ENCODE measurements at regions not wholly inside any gene's neighbourhood (a gene's known extent, or its start where the extent isn't known, plus 50 kb on each side); places are given as distances from the start of the nearest gene placed in this dataset.

GRCh38 chr21:41678016-41678923 is 88.6 kb downstream of the RIPK4 start:
- H3K9ac ChIP-seq (ENCODE audit: low read length) = no peak overlapping the region

GRCh38 chr21:41677671-41678015 is 89.2 kb downstream of the RIPK4 start:
- no peak overlapping the region for H3K27ac ChIP-seq (ENCODE audit: low read depth, low read length)
- no peak overlapping the region for H3K9ac ChIP-seq (ENCODE audit: low read length)
- H3K4me1 ChIP-seq (ENCODE audit: insufficient read depth, low read length) = peaks cover 11% of the 10 kb centered on the region
- H3K4me3 ChIP-seq (ENCODE audit: low read depth in 1 of 2, low read length in 2 of 2) = no peak overlapping the region
- no peaks in the 10 kb centered on the region for H3K36me3 ChIP-seq (ENCODE audit: insufficient read depth, low read length)
- no peaks in the 10 kb centered on the region for H3K27me3 ChIP-seq (ENCODE audit: control insufficient read depth in 1 of 2, insufficient read depth in 2 of 2, low read length in 2 of 2)
- no peaks in the 10 kb centered on the region for H3K9me3 ChIP-seq (ENCODE audit: low read length)

More at GRCh38 chr21:41678016-41678923, 88.6 kb downstream of the RIPK4 start:
- no peaks in the 10 kb centered on the region for H3K27me3 ChIP-seq (ENCODE audit: control insufficient read depth in 1 of 2, insufficient read depth in 2 of 2, low read length in 2 of 2)
- H3K4me1 ChIP-seq (ENCODE audit: insufficient read depth, low read length) = peaks cover 11% of the 10 kb centered on the region
- no peaks in the 10 kb centered on the region for H3K9me3 ChIP-seq (ENCODE audit: low read length)
- peak overlapping the region in 1 of 2 donors; percentile 4 for H3K4me3 ChIP-seq (ENCODE audit: low read depth in 1 of 2, low read length in 2 of 2)
- H3K27ac ChIP-seq (ENCODE audit: low read depth, low read length) = no peak overlapping the region
- no peaks in the 10 kb centered on the region for H3K36me3 ChIP-seq (ENCODE audit: insufficient read depth, low read length)

- no peaks in the 10 kb centered on the region for H3K27me3 ChIP-seq (ENCODE audit: control insufficient read depth in 1 of 2, insufficient read depth in 2 of 2, low read length in 2 of 2)
- no peaks in the 10 kb centered on the region for H3K36me3 ChIP-seq (ENCODE audit: insufficient read depth, low read length)
- H3K9me3 ChIP-seq (ENCODE audit: low read length) = no peaks in the 10 kb centered on the region
- H3K9ac ChIP-seq (ENCODE audit: low read length) = no peak overlapping the region
- no peak overlapping the region for H3K4me3 ChIP-seq (ENCODE audit: low read depth in 1 of 2, low read length in 2 of 2)
- H3K4me1 ChIP-seq (ENCODE audit: insufficient read depth, low read length) = peaks cover 11% of the 10 kb centered on the region
- no peak overlapping the region for H3K27ac ChIP-seq (ENCODE audit: low read depth, low read length)
Observed at GRCh38 chr21:41676198-41676597, 90.7 kb downstream of the RIPK4 start.

GRCh38 chr21:41675574-41675973 is 91.3 kb downstream of the RIPK4 start:
- H3K4me3 ChIP-seq (ENCODE audit: low read depth in 1 of 2, low read length in 2 of 2) = no peak overlapping the region
- no peaks in the 10 kb centered on the region for H3K36me3 ChIP-seq (ENCODE audit: insufficient read depth, low read length)
- H3K4me1 ChIP-seq (ENCODE audit: insufficient read depth, low read length) = peaks cover 11% of the 10 kb centered on the region
- no peaks in the 10 kb centered on the region for H3K27me3 ChIP-seq (ENCODE audit: control insufficient read depth in 1 of 2, insufficient read depth in 2 of 2, low read length in 2 of 2)
- no peak overlapping the region for H3K9ac ChIP-seq (ENCODE audit: low read length)
- no peaks in the 10 kb centered on the region for H3K9me3 ChIP-seq (ENCODE audit: low read length)
- no peak overlapping the region for H3K27ac ChIP-seq (ENCODE audit: low read depth, low read length)

GRCh38 chr21:41674402-41674801 is 92.5 kb downstream of the RIPK4 start:
- Histone ChIP-seq H3K4me1 (ENCODE audit: insufficient read depth, low read length) (peaks cover 11% of the 10 kb centered on the region), H3K9ac (ENCODE audit: low read length) (no peak overlapping the region), H3K27me3 (ENCODE audit: control insufficient read depth in 1 of 2, insufficient read depth in 2 of 2, low read length in 2 of 2) (no peaks in the 10 kb centered on the region), H3K4me3 (ENCODE audit: low read depth in 1 of 2, low read length in 2 of 2) (no peak overlapping the region), H3K36me3 (ENCODE audit: insufficient read depth, low read length) (no peaks in the 10 kb centered on the region), H3K27ac (ENCODE audit: low read depth, low read length) (no peak overlapping the region), H3K9me3 (ENCODE audit: low read length) (no peaks in the 10 kb centered on the region)

- H3K9ac ChIP-seq (ENCODE audit: low read length) = no peak overlapping the region
Observed at GRCh38 chr21:41673596-41674335, 93.1 kb downstream of the RIPK4 start.

GRCh38 chr21:41673071-41673470 is 93.8 kb downstream of the RIPK4 start:
- no peaks in the 10 kb centered on the region for H3K27me3 ChIP-seq (ENCODE audit: control insufficient read depth in 1 of 2, insufficient read depth in 2 of 2, low read length in 2 of 2)
- no peaks in the 10 kb centered on the region for H3K9me3 ChIP-seq (ENCODE audit: low read length)
- H3K4me3 ChIP-seq (ENCODE audit: low read depth in 1 of 2, low read length in 2 of 2) = no peak overlapping the region
- H3K36me3 ChIP-seq (ENCODE audit: insufficient read depth, low read length) = no peaks in the 10 kb centered on the region
- no peaks in the 10 kb centered on the region for H3K4me1 ChIP-seq (ENCODE audit: insufficient read depth, low read length)
- no peak overlapping the region for H3K27ac ChIP-seq (ENCODE audit: low read depth, low read length)
- no peak overlapping the region for H3K9ac ChIP-seq (ENCODE audit: low read length)

More at GRCh38 chr21:41673596-41674335, 93.1 kb downstream of the RIPK4 start:
- H3K27ac ChIP-seq (ENCODE audit: low read depth, low read length) = no peak overlapping the region
- peaks cover 4% of the 10 kb centered on the region for H3K4me1 ChIP-seq (ENCODE audit: insufficient read depth, low read length)
- H3K27me3 ChIP-seq (ENCODE audit: control insufficient read depth in 1 of 2, insufficient read depth in 2 of 2, low read length in 2 of 2) = no peaks in the 10 kb centered on the region
- H3K9me3 ChIP-seq (ENCODE audit: low read length) = no peaks in the 10 kb centered on the region
- no peaks in the 10 kb centered on the region for H3K36me3 ChIP-seq (ENCODE audit: insufficient read depth, low read length)
- H3K4me3 ChIP-seq (ENCODE audit: low read depth in 1 of 2, low read length in 2 of 2) = no peak overlapping the region

GRCh38 chr21:41672543-41672915 is 94.3 kb downstream of the RIPK4 start:
- no peaks in the 10 kb centered on the region for H3K27me3 ChIP-seq (ENCODE audit: control insufficient read depth in 1 of 2, insufficient read depth in 2 of 2, low read length in 2 of 2)
- H3K36me3 ChIP-seq (ENCODE audit: insufficient read depth, low read length) = no peaks in the 10 kb centered on the region
- no peak overlapping the region for H3K4me3 ChIP-seq (ENCODE audit: low read depth in 1 of 2, low read length in 2 of 2)
- no peak overlapping the region for H3K27ac ChIP-seq (ENCODE audit: low read depth, low read length)
- no peaks in the 10 kb centered on the region for H3K4me1 ChIP-seq (ENCODE audit: insufficient read depth, low read length)
- no peak overlapping the region for H3K9ac ChIP-seq (ENCODE audit: low read length)
- H3K9me3 ChIP-seq (ENCODE audit: low read length) = no peaks in the 10 kb centered on the region

GRCh38 chr21:41671859-41672542 is 94.9 kb downstream of the RIPK4 start:
- Histone ChIP-seq H3K9me3 (ENCODE audit: low read length) (no peaks in the 10 kb centered on the region), H3K4me3 (ENCODE audit: low read depth in 1 of 2, low read length in 2 of 2) (no peak overlapping the region), H3K9ac (ENCODE audit: low read length) (no peak overlapping the region), H3K36me3 (ENCODE audit: insufficient read depth, low read length) (no peaks in the 10 kb centered on the region), H3K27ac (ENCODE audit: low read depth, low read length) (no peak overlapping the region), H3K4me1 (ENCODE audit: insufficient read depth, low read length) (no peaks in the 10 kb centered on the region), H3K27me3 (ENCODE audit: control insufficient read depth in 1 of 2, insufficient read depth in 2 of 2, low read length in 2 of 2) (no peaks in the 10 kb centered on the region)

GRCh38 chr21:41671212-41671762 is 95.6 kb downstream of the RIPK4 start:
- Histone ChIP-seq H3K4me1 (ENCODE audit: insufficient read depth, low read length) (no peaks in the 10 kb centered on the region), H3K4me3 (ENCODE audit: low read depth in 1 of 2, low read length in 2 of 2) (no peak overlapping the region), H3K36me3 (ENCODE audit: insufficient read depth, low read length) (no peaks in the 10 kb centered on the region), H3K27ac (ENCODE audit: low read depth, low read length) (no peak overlapping the region), H3K9ac (ENCODE audit: low read length) (no peak overlapping the region), H3K27me3 (ENCODE audit: control insufficient read depth in 1 of 2, insufficient read depth in 2 of 2, low read length in 2 of 2) (no peaks in the 10 kb centered on the region), H3K9me3 (ENCODE audit: low read length) (no peaks in the 10 kb centered on the region)
